HFFc6 (cell line): ENCODE measurements at regions not wholly inside any gene's neighbourhood (a gene's known extent, or its start where the extent isn't known, plus 50 kb on each side); places are given as distances from the start of the nearest gene placed in this dataset.

Experiments used
- DNase-seq: peaks from one replicate; pipeline ENCODE4 v3.0.0-alpha.2; 2018
- H3K27ac Mint-ChIP-seq: 2 replicates; pipeline ENCODE4 v1.8.0; 2020; ENCODE audit warnings: mild to moderate bottlenecking, mixed read lengths
- H3K27me3 Mint-ChIP-seq: 2 replicates; pipeline ENCODE4 v1.8.0; 2021; ENCODE audit warnings: mild to moderate bottlenecking, moderate library complexity, mixed read lengths; ENCODE audit not compliant: insufficient read depth
- H3K36me3 Mint-ChIP-seq: 2 replicates; pipeline ENCODE4 v1.8.0; 2021; ENCODE audit warnings: low read depth, mixed read lengths
- H3K4me1 Mint-ChIP-seq: 2 replicates; pipeline ENCODE4 v1.8.0; 2020; ENCODE audit warnings: low read depth, mixed read lengths
- H3K4me3 Mint-ChIP-seq: 2 replicates; pipeline ENCODE4 v1.8.0; 2020; ENCODE audit warnings: mild to moderate bottlenecking, moderate library complexity, mixed read lengths
- H3K9me3 Mint-ChIP-seq: 2 replicates; pipeline ENCODE4 v1.8.0; 2020; ENCODE audit warnings: mild to moderate bottlenecking, mixed read lengths
- CTCF ChIP-seq: fragments of 200-600 bp; sonication (generic); IDR thresholded peaks from 2 replicates; pipeline ENCODE4 v1.5.0; 2021; ENCODE audit warnings: antibody characterized with exemption, mild to moderate bottlenecking

- H3K27ac Mint-ChIP-seq, result no peak overlapping the region
Measured at GRCh38 chr14:35985474-35986218, 159.5 kb downstream of the BRMS1L start.

GRCh38 chr14:35979531-35979930 lies 153.4 kb downstream of the BRMS1L start:
- no peaks in the 10 kb centered on the region for H3K9me3 Mint-ChIP-seq
- no peaks in the 10 kb centered on the region for H3K4me1 Mint-ChIP-seq
- no peaks in the 10 kb centered on the region for H3K36me3 Mint-ChIP-seq
- no peaks in the 10 kb centered on the region; the same call in 1 of the 2 replicates for H3K27me3 Mint-ChIP-seq
- H3K4me3 Mint-ChIP-seq, result no peak overlapping the region
- no peak overlapping the region for H3K27ac Mint-ChIP-seq
- TF ChIP-seq CTCF, result no peak
- no peak for DNase-seq

More at GRCh38 chr14:35985474-35986218, 159.5 kb downstream of the BRMS1L start:
- no peak for DNase-seq
- no peaks in the 10 kb centered on the region for H3K4me1 Mint-ChIP-seq
- TF ChIP-seq CTCF, result peak; percentile 33; the same call in 1 of the 2 replicates
- H3K27me3 Mint-ChIP-seq, result peaks cover 7% of the 10 kb centered on the region
- no peaks in the 10 kb centered on the region; the same call in 1 of the 2 replicates for H3K9me3 Mint-ChIP-seq
- H3K4me3 Mint-ChIP-seq, result no peak overlapping the region
- H3K36me3 Mint-ChIP-seq, result peaks cover 5% of the 10 kb centered on the region; the same call in 1 of the 2 replicates

GRCh38 chr14:35978561-35978960 lies 152.4 kb downstream of the BRMS1L start:
- Mint-ChIP-seq H3K36me3 (no peaks in the 10 kb centered on the region), H3K27me3 (no peaks in the 10 kb centered on the region; the same call in 1 of the 2 replicates), H3K4me1 (no peaks in the 10 kb centered on the region), H3K27ac (no peak overlapping the region), H3K4me3 (no peak overlapping the region), H3K9me3 (no peaks in the 10 kb centered on the region)
- TF ChIP-seq CTCF, result no peak
- DNase-seq, result no peak

DNA sequence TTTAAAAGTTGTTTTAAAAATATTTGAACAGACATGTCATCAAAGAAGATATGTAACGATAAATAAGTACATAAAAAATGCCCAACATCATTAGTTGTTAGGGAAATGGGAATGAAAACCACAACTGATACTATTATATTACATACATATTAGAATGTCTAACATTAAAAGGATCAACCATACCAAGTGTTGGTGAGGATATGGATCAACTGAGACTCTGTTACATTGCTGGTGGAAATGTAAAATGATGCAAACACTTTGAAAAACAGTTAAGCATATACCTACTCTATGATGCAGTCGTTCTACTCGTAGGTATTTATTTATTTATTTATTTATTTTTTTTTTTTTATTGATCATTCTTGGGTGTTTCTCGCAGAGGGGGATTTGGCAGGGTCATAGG lies 149.7 kb downstream of the BRMS1L start:
- Mint-ChIP-seq H3K4me3 (no peak overlapping the region), H3K27ac (no peak overlapping the region), H3K4me1 (no peaks in the 10 kb centered on the region), H3K36me3 (no peaks in the 10 kb centered on the region), H3K9me3 (no peaks in the 10 kb centered on the region), H3K27me3 (peaks cover 3% of the 10 kb centered on the region)
- TF ChIP-seq CTCF, result no peak
- no peak for DNase-seq

DNA sequence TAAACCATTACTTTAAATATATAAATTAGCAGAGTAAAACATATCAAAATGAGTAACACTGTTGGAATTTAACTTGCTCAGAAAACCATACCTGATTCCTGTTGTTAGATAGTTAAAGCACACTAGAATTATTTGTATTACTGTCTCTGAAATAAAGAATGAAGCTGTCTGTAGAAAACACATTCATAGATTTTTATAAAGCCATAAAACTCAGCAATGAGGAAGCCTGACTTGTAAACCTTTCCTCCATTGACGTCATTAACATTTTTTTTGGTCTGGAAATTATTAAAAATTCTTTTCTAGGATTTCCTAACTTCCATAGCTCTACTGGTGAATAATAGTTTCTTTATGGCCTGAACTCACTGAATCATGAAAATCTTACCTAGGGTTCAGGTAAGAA lies 147.6 kb downstream of the BRMS1L start:
- H3K4me1 Mint-ChIP-seq, result no peaks in the 10 kb centered on the region
- no peak for DNase-seq
- no peaks in the 10 kb centered on the region for H3K9me3 Mint-ChIP-seq
- H3K36me3 Mint-ChIP-seq, result no peaks in the 10 kb centered on the region
- no peak overlapping the region for H3K4me3 Mint-ChIP-seq
- H3K27me3 Mint-ChIP-seq, result peaks cover 6% of the 10 kb centered on the region; the same call in 1 of the 2 replicates
- no peak for TF ChIP-seq CTCF
- H3K27ac Mint-ChIP-seq, result no peak overlapping the region
